Stimulated activated memory B cell treated with anti-CD40 and anti-IgM and Interleukin-4, amounts not matched to agents 10 μg/mL and 1 μg/mL and 100 μg/mL, for 72 hours (primary cell): ENCODE measurements at regions not wholly inside any gene's neighbourhood (a gene's known extent, or its start where the extent isn't known, plus 50 kb on each side); places are given as distances from the start of the nearest gene placed in this dataset.

ENCODE experiments used
- ATAC-seq: fragments of 150-1000 bp; cut with Tn5 transposase; 2 replicates; pipeline ENCODE4 v1.10.0; 2021
- H3K27ac Mint-ChIP-seq: one replicate; pipeline ENCODE4 v1.8.0; 2022; ENCODE audit warnings: mild to moderate bottlenecking, mixed read lengths
- H3K27me3 Mint-ChIP-seq: one replicate; pipeline ENCODE4 v1.8.0; 2022; ENCODE audit warnings: mixed read lengths
- H3K36me3 Mint-ChIP-seq: one replicate; pipeline ENCODE4 v1.8.0; 2022; ENCODE audit warnings: mixed read lengths
- H3K4me1 Mint-ChIP-seq: one replicate; pipeline ENCODE4 v1.8.0; 2022; ENCODE audit warnings: mixed read lengths
- H3K4me3 Mint-ChIP-seq: one replicate; pipeline ENCODE4 v1.8.0; 2022; ENCODE audit warnings: mild to moderate bottlenecking, moderate library complexity, mixed read lengths
- H3K9me3 Mint-ChIP-seq: one replicate; pipeline ENCODE4 v1.8.0; 2022; ENCODE audit warnings: mixed read lengths

- no peak overlapping the region for H3K27ac Mint-ChIP-seq
- H3K27me3 Mint-ChIP-seq = peaks cover 19% of the 10 kb centered on the region
- H3K36me3 Mint-ChIP-seq = no peaks in the 10 kb centered on the region
- H3K4me1 Mint-ChIP-seq = no peaks in the 10 kb centered on the region
- ATAC-seq = no peak
- no peak overlapping the region for H3K4me3 Mint-ChIP-seq
- H3K9me3 Mint-ChIP-seq = no peaks in the 10 kb centered on the region
These were observed 251.0 kb downstream of the ZNF674 start for GRCh38 chrX:46294234-46294633.

DNA sequence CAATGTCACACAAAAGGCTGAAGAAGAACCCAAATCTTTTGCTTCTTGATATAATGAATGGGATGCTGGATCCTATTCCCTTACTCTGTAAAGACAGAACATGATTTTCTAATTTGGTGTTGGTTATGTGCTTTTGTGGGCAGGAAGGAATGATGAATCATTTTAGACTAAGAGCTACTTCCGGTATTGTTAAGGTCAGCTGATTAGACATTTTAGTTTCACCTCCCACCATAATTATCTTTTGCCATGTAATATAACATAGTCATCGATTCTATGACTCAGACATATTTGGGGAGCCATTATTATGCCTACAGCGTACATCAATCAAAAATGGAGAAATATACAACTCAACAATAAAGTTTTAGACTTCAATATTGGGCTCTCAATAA is 265.3 kb downstream of the ZNF674 start:
- H3K9me3 Mint-ChIP-seq = peaks cover 2% of the 10 kb centered on the region
- H3K4me3 Mint-ChIP-seq = no peak overlapping the region
- H3K4me1 Mint-ChIP-seq = no peaks in the 10 kb centered on the region
- H3K36me3 Mint-ChIP-seq = no peaks in the 10 kb centered on the region
- no peak for ATAC-seq
- H3K27me3 Mint-ChIP-seq = no peaks in the 10 kb centered on the region
- H3K27ac Mint-ChIP-seq = no peak overlapping the region

DNA sequence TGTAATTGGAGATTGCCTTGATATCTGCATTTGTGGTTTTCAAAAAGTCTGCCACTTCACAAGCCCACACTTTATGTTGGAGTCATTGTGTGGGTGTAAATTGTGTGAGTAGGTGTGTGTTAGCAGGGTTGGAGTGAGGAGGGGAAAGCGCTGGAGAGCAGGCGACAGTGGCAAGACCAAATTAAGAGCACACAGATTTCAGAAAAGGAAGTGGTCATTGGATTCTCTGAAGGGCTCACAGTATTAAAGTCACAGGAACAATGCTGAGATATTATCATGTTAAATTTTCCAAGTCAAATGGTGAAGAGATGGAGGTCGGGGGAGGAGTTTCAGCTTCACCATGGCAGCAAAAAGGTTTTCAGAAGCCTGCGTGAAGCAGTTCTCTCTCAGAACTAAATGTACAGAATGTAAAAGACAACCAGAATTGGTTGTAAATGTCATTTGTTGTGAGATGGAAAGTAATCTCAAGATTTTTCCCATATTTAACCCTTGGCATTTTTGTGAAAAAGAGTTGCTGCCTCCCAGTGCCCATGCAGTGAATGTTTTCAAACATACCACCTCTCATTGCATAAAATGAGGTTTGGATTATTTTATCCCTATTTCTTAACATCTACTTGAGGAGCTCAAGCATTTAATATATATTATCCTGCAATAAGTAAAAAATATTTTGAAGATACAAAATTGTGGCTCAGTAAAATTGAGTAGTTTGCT is 265.9 kb downstream of the ZNF674 start:
- ATAC-seq = no peak
- no peak overlapping the region for H3K27ac Mint-ChIP-seq
- no peak overlapping the region for H3K4me3 Mint-ChIP-seq
- H3K27me3 Mint-ChIP-seq = no peaks in the 10 kb centered on the region
- H3K4me1 Mint-ChIP-seq = no peaks in the 10 kb centered on the region
- no peaks in the 10 kb centered on the region for H3K36me3 Mint-ChIP-seq
- H3K9me3 Mint-ChIP-seq = peaks cover 2% of the 10 kb centered on the region

DNA sequence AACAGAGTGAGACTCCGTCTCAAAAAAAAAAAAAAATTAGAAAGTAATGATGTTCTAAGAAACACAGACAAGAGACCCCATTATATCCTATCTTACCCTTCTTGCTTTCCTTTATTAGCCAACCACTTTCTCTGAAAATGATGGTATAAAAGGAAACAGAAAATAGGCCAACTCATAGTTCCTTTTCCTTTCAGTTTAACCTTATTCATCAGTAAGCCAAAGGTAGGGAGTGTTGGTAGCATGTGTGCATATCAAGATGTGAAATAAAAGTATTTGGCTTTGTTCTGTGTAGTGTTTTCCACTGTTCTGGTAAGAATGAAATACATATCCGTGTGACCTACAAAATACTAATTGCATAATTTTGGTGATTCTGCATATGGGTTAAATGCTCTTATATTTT is 266.6 kb downstream of the ZNF674 start:
- Mint-ChIP-seq H3K36me3 (no peaks in the 10 kb centered on the region), H3K9me3 (peaks cover 5% of the 10 kb centered on the region), H3K4me3 (no peak overlapping the region), H3K27me3 (no peaks in the 10 kb centered on the region), H3K27ac (no peak overlapping the region), H3K4me1 (no peaks in the 10 kb centered on the region)
- ATAC-seq = no peak

DNA sequence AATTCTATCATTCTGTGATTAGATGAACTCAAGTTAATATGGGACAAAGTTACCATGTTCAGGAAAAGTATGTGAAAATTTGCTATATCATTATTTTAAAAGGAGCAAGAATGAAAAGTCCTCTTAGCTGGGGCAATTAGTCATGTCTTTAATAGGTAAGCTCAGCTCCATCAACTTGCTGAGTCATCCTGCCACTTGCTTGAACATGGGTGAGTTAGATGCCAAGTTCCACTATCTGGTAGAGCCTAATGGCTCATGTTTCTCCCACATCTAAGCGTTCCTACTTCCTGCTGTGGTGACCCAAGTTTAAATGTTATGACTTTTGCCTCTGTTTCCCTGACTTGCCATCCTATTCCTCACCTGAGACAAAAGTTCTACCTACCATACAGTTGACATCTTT is 276.8 kb downstream of the ZNF674 start:
- no peaks in the 10 kb centered on the region for H3K4me1 Mint-ChIP-seq
- no peak for ATAC-seq
- H3K27ac Mint-ChIP-seq = no peak overlapping the region
- H3K4me3 Mint-ChIP-seq = no peak overlapping the region
- no peaks in the 10 kb centered on the region for H3K27me3 Mint-ChIP-seq
- no peaks in the 10 kb centered on the region for H3K36me3 Mint-ChIP-seq
- H3K9me3 Mint-ChIP-seq = no peaks in the 10 kb centered on the region

DNA sequence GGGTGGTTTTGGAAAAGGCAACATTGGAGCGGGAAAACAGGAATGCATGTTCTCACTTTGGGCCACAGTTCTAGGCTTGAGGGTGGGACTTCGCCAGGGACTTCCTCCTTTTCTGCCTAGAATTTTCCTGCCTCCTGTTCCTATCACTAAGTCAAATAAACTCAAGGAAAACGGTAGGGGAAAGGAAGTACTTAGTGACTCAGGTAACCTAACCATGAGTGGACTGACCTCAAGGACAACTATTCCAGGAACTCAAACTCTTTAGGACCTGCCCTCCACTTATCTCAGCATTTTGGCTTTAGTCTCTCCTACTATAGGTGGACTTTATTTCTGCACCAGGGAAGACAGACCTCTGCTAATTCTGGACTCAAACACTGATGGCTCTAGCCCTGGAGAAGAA is 281.7 kb downstream of the ZNF674 start:
- ATAC-seq = no peak
- no peaks in the 10 kb centered on the region for H3K4me1 Mint-ChIP-seq
- H3K27ac Mint-ChIP-seq = no peak overlapping the region
- H3K4me3 Mint-ChIP-seq = no peak overlapping the region
- H3K36me3 Mint-ChIP-seq = no peaks in the 10 kb centered on the region
- no peaks in the 10 kb centered on the region for H3K27me3 Mint-ChIP-seq
- H3K9me3 Mint-ChIP-seq = no peaks in the 10 kb centered on the region

DNA sequence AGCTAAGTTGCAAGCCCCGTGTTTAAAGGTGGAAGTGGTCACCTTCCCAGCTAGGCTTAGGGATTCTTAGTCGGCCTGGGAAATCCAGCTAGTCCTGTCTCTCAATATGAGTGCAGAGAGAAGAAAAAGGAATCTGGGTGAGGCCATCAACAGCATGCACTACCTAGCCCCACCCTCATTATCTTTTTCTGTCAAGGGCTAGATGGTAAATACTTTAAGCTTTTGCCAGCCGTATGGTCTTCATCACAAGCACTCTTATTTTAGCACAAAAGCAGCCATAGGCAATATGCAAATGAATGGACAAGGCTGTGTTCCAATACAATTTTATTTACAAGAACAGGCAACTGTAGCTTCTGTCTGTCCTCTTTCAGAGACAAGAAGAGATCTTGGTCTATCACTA is 282.9 kb downstream of the ZNF674 start:
- H3K9me3 Mint-ChIP-seq = no peaks in the 10 kb centered on the region
- H3K36me3 Mint-ChIP-seq = no peaks in the 10 kb centered on the region
- no peak overlapping the region for H3K27ac Mint-ChIP-seq
- ATAC-seq = no peak
- H3K27me3 Mint-ChIP-seq = no peaks in the 10 kb centered on the region
- H3K4me3 Mint-ChIP-seq = no peak overlapping the region
- H3K4me1 Mint-ChIP-seq = no peaks in the 10 kb centered on the region

GRCh38 chrX:46260499-46260898 is 284.7 kb downstream of the ZNF674 start:
- Mint-ChIP-seq H3K27ac (no peak overlapping the region), H3K36me3 (no peaks in the 10 kb centered on the region), H3K4me3 (no peak overlapping the region), H3K9me3 (no peaks in the 10 kb centered on the region), H3K27me3 (no peaks in the 10 kb centered on the region), H3K4me1 (no peaks in the 10 kb centered on the region)
- ATAC-seq = no peak

- Mint-ChIP-seq H3K4me1 (peaks cover 7% of the 10 kb centered on the region), H3K4me3 (no peak overlapping the region), H3K36me3 (no peaks in the 10 kb centered on the region), H3K27ac (no peak overlapping the region), H3K9me3 (no peaks in the 10 kb centered on the region), H3K27me3 (no peaks in the 10 kb centered on the region)
- ATAC-seq = no peak
These were observed 286.9 kb downstream of the ZNF674 start for GRCh38 chrX:46258356-46258755.

GRCh38 chrX:46257451-46257879 is 287.8 kb downstream of the ZNF674 start:
- ATAC-seq = no peak
- H3K4me3 Mint-ChIP-seq = no peak overlapping the region
- peaks cover 7% of the 10 kb centered on the region for H3K4me1 Mint-ChIP-seq

GRCh38 chrX:46256875-46257274 is 288.3 kb downstream of the ZNF674 start:
- no peak overlapping the region for H3K27ac Mint-ChIP-seq
- ATAC-seq = no peak

More at GRCh38 chrX:46257451-46257879, 287.8 kb downstream of the ZNF674 start:
- H3K27ac Mint-ChIP-seq = no peak overlapping the region
- H3K9me3 Mint-ChIP-seq = no peaks in the 10 kb centered on the region
- no peaks in the 10 kb centered on the region for H3K27me3 Mint-ChIP-seq
- H3K36me3 Mint-ChIP-seq = no peaks in the 10 kb centered on the region

DNA sequence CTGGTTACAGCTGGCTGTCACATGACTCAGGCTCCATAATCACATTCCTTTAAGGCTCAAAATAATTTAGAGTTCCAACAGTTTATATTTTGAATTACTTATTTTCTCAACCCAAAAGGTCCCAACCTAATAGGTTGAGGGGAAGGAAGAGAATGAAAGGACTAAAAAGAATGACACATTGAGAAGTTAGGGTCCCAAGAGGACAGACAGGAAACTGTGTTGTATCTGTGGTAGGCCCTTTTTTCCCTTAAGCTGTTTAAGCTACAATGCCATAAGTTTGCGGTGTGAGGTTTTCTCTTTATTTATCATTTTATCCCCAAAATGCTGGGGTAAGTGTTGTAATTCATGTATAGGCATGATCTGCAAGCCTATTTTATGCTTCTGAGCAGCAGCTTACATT is 290.2 kb downstream of the ZNF674 start:
- Mint-ChIP-seq H3K4me1 (peaks cover 7% of the 10 kb centered on the region), H3K27ac (no peak overlapping the region), H3K4me3 (no peak overlapping the region), H3K36me3 (no peaks in the 10 kb centered on the region), H3K27me3 (no peaks in the 10 kb centered on the region), H3K9me3 (no peaks in the 10 kb centered on the region)
- no peak for ATAC-seq

More at GRCh38 chrX:46256875-46257274, 288.3 kb downstream of the ZNF674 start:
- no peak overlapping the region for H3K4me3 Mint-ChIP-seq
- H3K27me3 Mint-ChIP-seq = no peaks in the 10 kb centered on the region
- H3K9me3 Mint-ChIP-seq = no peaks in the 10 kb centered on the region
- peaks cover 7% of the 10 kb centered on the region for H3K4me1 Mint-ChIP-seq
- no peaks in the 10 kb centered on the region for H3K36me3 Mint-ChIP-seq

DNA sequence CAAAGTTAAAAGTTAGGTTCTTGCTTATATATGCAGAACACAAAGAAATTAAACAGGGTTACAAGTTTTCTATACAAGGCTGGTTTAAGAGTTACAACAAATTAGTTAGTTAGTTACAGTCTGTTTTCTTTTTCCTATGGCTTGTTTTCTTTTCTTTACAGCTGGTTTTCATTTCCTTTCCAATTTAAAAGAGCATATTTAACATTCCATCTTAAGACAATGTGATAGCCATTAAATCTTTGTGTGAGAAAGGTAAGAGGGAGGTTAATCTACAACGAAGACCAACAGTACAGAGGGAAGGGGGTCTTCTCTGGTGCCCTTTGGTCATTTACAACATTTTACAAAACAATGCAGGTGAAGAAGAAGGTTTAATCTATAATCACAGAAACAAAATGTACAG is 290.6 kb downstream of the ZNF674 start:
- H3K9me3 Mint-ChIP-seq = no peaks in the 10 kb centered on the region
- no peak for ATAC-seq
- no peak overlapping the region for H3K27ac Mint-ChIP-seq
- H3K4me3 Mint-ChIP-seq = no peak overlapping the region
- H3K36me3 Mint-ChIP-seq = no peaks in the 10 kb centered on the region
- no peaks in the 10 kb centered on the region for H3K27me3 Mint-ChIP-seq
- peaks cover 7% of the 10 kb centered on the region for H3K4me1 Mint-ChIP-seq

DNA sequence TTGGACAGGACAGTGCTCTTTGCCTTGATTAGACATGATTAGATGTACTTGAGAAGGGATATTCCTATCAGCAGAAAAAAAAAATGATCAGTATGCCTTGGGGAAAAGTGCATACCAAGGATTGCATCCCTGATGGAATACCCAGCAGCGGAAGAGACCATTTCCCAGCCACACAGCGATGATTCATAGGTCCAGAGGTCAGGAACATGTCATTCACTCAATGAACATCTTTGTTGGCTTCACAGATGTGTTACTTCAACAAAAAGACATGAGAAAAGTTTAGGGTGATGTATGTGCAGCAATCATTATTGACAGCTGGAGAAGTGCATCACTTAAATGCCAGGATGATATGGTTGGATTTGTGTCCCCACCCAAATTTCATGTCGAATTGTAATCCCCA is 293.5 kb downstream of the ZNF674 start:
- ATAC-seq = no peak
- peaks cover 7% of the 10 kb centered on the region for H3K4me1 Mint-ChIP-seq

DNA sequence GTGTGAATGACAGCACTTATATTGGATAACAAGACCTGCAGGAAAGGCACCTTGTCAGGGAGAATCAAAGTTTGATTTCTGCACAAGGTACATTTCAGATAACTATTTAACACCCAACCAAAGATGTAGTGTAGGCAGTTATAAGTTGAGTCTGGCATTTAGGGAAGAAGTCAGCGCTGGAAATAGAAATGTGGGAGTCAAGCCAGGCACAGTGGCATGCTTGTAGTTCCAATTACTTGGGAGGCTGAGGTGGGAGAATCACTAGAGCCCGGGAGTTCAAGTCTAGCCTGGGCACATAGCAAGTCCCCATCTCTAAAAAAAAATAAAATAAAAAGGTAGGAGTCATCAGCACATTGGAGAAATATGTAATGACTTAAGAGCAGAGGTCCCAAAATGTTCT is 295.1 kb downstream of the ZNF674 start:
- no peak for ATAC-seq
- Mint-ChIP-seq H3K4me3 (no peak overlapping the region), H3K4me1 (peaks cover 7% of the 10 kb centered on the region)

More for the DNA sequence above, 293.5 kb downstream of the ZNF674 start:
- H3K36me3 Mint-ChIP-seq = no peaks in the 10 kb centered on the region
- no peak overlapping the region for H3K27ac Mint-ChIP-seq
- no peaks in the 10 kb centered on the region for H3K9me3 Mint-ChIP-seq
- no peaks in the 10 kb centered on the region for H3K27me3 Mint-ChIP-seq
- H3K4me3 Mint-ChIP-seq = no peak overlapping the region

DNA sequence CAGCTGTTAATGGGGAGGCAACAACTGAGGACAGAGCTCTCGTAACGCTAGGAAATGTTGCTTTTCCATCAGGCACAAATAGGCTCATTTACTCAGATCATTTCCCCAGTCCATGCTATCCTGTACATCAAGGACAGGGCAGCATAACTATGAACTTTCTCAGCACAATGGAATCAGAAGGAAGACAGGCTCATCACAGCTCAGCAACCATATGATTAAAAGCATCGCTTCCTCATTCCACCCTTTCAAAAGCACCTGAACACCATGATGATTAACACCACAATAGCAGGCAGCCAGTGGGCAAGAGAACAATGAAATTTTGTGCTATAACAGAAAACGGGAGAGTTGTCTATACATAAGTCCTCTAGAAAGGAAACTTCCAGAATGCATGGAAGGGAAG is 297.8 kb downstream of the ZNF674 start:
- no peak for ATAC-seq
- Mint-ChIP-seq H3K4me1 (no peaks in the 10 kb centered on the region), H3K36me3 (no peaks in the 10 kb centered on the region), H3K4me3 (no peak overlapping the region), H3K9me3 (no peaks in the 10 kb centered on the region), H3K27ac (no peak overlapping the region), H3K27me3 (no peaks in the 10 kb centered on the region)

More for the DNA sequence above, 295.1 kb downstream of the ZNF674 start:
- Mint-ChIP-seq H3K36me3 (no peaks in the 10 kb centered on the region), H3K27ac (no peak overlapping the region), H3K9me3 (no peaks in the 10 kb centered on the region), H3K27me3 (no peaks in the 10 kb centered on the region)
